ENCODE measurements at regions not wholly inside any gene's neighbourhood (a gene's known extent, or its start where the extent isn't known, plus 50 kb on each side); places are given as distances from the start of the nearest gene placed in this dataset.

GRCh38 chr2:146817613-146818012 is 1027.2 kb upstream of the ACVR2A start:
- no peaks in the 10 kb centered on the region for H3K9me3 ChIP-seq (ENCODE audit: insufficient read depth, low read depth, low read length)
- no peak overlapping the region for H2AFZ ChIP-seq (ENCODE audit: low read depth, low read length)
- no peaks in the 10 kb centered on the region for H3K36me3 ChIP-seq (ENCODE audit: insufficient read depth, low read length)
- Mint-ChIP-seq H3K27ac (ENCODE audit: unreplicated experiment) (no peak overlapping the region), H3K36me3 (ENCODE audit: low read depth, unreplicated experiment) (no peaks in the 10 kb centered on the region), H3K4me1 (ENCODE audit: low read depth, unreplicated experiment) (peaks cover 13% of the 10 kb centered on the region), H3K27me3 (ENCODE audit: low read depth, unreplicated experiment) (no peaks in the 10 kb centered on the region), H3K9me3 (ENCODE audit: unreplicated experiment) (peaks cover 2% of the 10 kb centered on the region), H3K4me3 (ENCODE audit: unreplicated experiment) (no peak overlapping the region)
- no peak overlapping the region for H3K4me2 ChIP-seq (ENCODE audit: low read length)
- H3K4me1 ChIP-seq (ENCODE audit: insufficient read depth, low read length) = peaks cover 13% of the 10 kb centered on the region
- no peak overlapping the region for H3K9ac ChIP-seq (ENCODE audit: low read length)
- H3K79me2 ChIP-seq (ENCODE audit: insufficient read depth, low read length) = no peaks in the 10 kb centered on the region
- FAIRE-seq (no peak), DNase-seq (ENCODE audit: low read depth) (no peak)
- no peaks in the 10 kb centered on the region for H4K20me1 ChIP-seq (ENCODE audit: insufficient read depth, low read length)
- no peak overlapping the region for H3K4me3 ChIP-seq (ENCODE audit: insufficient read depth, low read depth, low read length)
- TF ChIP-seq EZH2 (IDR thresholded peaks at IDR 0.05; ENCODE audit: insufficient read depth, low read length) = no peak
- no peak for TF ChIP-seq CTCF (IDR thresholded peaks at IDR 0.05; ENCODE audit: insufficient read depth, low read depth, low read length)
- H3K27ac ChIP-seq (ENCODE audit: low read depth, low read length) = no peak overlapping the region
- no peaks in the 10 kb centered on the region for H3K27me3 ChIP-seq (ENCODE audit: insufficient read depth, low read length)

- Mint-ChIP-seq H3K27ac (ENCODE audit: unreplicated experiment) (no peak overlapping the region), H3K9me3 (ENCODE audit: unreplicated experiment) (peaks cover 5% of the 10 kb centered on the region), H3K36me3 (ENCODE audit: low read depth, unreplicated experiment) (no peaks in the 10 kb centered on the region), H3K4me3 (ENCODE audit: unreplicated experiment) (no peak overlapping the region), H3K27me3 (ENCODE audit: low read depth, unreplicated experiment) (no peaks in the 10 kb centered on the region), H3K4me1 (ENCODE audit: low read depth, unreplicated experiment) (peaks cover 11% of the 10 kb centered on the region)
- Histone ChIP-seq H2AFZ (ENCODE audit: low read depth, low read length) (no peak overlapping the region), H3K4me1 (ENCODE audit: insufficient read depth, low read length) (no peaks in the 10 kb centered on the region), H3K9me3 (ENCODE audit: insufficient read depth, low read depth, low read length) (no peaks in the 10 kb centered on the region), H3K4me2 (ENCODE audit: low read length) (no peak overlapping the region), H3K4me3 (ENCODE audit: insufficient read depth, low read depth, low read length) (no peak overlapping the region), H3K27me3 (ENCODE audit: insufficient read depth, low read length) (no peaks in the 10 kb centered on the region), H3K27ac (ENCODE audit: low read depth, low read length) (no peak overlapping the region), H3K9ac (ENCODE audit: low read length) (no peak overlapping the region), H4K20me1 (ENCODE audit: insufficient read depth, low read length) (no peaks in the 10 kb centered on the region), H3K36me3 (ENCODE audit: insufficient read depth, low read length) (no peaks in the 10 kb centered on the region), H3K79me2 (ENCODE audit: insufficient read depth, low read length) (no peaks in the 10 kb centered on the region)
- FAIRE-seq (no peak), DNase-seq (ENCODE audit: low read depth) (no peak)
- TF ChIP-seq EZH2 (IDR thresholded peaks at IDR 0.05; ENCODE audit: insufficient read depth, low read length) (no peak), CTCF (IDR thresholded peaks at IDR 0.05; ENCODE audit: insufficient read depth, low read depth, low read length) (no peak)
Measured at GRCh38 chr2:146814971-146815370, 1029.9 kb upstream of the ACVR2A start.

GRCh38 chr2:146807568-146808168 is 1037.2 kb upstream of the ACVR2A start:
- H3K4me3 Mint-ChIP-seq (ENCODE audit: unreplicated experiment) = no peak overlapping the region
- Histone ChIP-seq H3K4me2 (ENCODE audit: low read length) (no peak overlapping the region), H2AFZ (ENCODE audit: low read depth, low read length) (no peak overlapping the region)

More at GRCh38 chr2:146807568-146808168, 1037.2 kb upstream of the ACVR2A start:
- no peak overlapping the region for H3K9ac ChIP-seq (ENCODE audit: low read length)
- H3K9me3 Mint-ChIP-seq (ENCODE audit: unreplicated experiment) = peaks cover 3% of the 10 kb centered on the region
- DNase-seq (ENCODE audit: low read depth) = no peak
- no peaks in the 10 kb centered on the region for H3K9me3 ChIP-seq (ENCODE audit: insufficient read depth, low read depth, low read length)
- no peaks in the 10 kb centered on the region for H3K27me3 Mint-ChIP-seq (ENCODE audit: low read depth, unreplicated experiment)
- no peaks in the 10 kb centered on the region for H3K36me3 Mint-ChIP-seq (ENCODE audit: low read depth, unreplicated experiment)
- H3K4me1 Mint-ChIP-seq (ENCODE audit: low read depth, unreplicated experiment) = no peaks in the 10 kb centered on the region
- H3K27ac ChIP-seq (ENCODE audit: low read depth, low read length) = no peak overlapping the region
- no peaks in the 10 kb centered on the region for H4K20me1 ChIP-seq (ENCODE audit: insufficient read depth, low read length)
- H3K4me1 ChIP-seq (ENCODE audit: insufficient read depth, low read length) = no peaks in the 10 kb centered on the region
- H3K36me3 ChIP-seq (ENCODE audit: insufficient read depth, low read length) = no peaks in the 10 kb centered on the region
- no peak overlapping the region for H3K4me3 ChIP-seq (ENCODE audit: insufficient read depth, low read depth, low read length)
- H3K79me2 ChIP-seq (ENCODE audit: insufficient read depth, low read length) = no peaks in the 10 kb centered on the region
- no peak for FAIRE-seq
- TF ChIP-seq EZH2 (IDR thresholded peaks at IDR 0.05; ENCODE audit: insufficient read depth, low read length) (no peak), CTCF (IDR thresholded peaks at IDR 0.05; ENCODE audit: insufficient read depth, low read depth, low read length) (no peak)
- H3K27me3 ChIP-seq (ENCODE audit: insufficient read depth, low read length) = no peaks in the 10 kb centered on the region
- no peak overlapping the region for H3K27ac Mint-ChIP-seq (ENCODE audit: unreplicated experiment)

All from astrocyte (in vitro differentiated cells and primary cell).